Activated T-cell treated with anti-CD3 and anti-CD28 coated beads, Interleukin-2, amount 50 U/mL, for 24 hours (primary cell): ENCODE measurements at regions not wholly inside any gene's neighbourhood (a gene's known extent, or its start where the extent isn't known, plus 50 kb on each side); places are given as distances from the start of the nearest gene placed in this dataset.
"Not testable (repeated sequence)": the region's sequence is repeated elsewhere in the genome, so short reads cannot be mapped to it uniquely, and the experiment has no call there.

ENCODE experiments used
- DNase-seq: peaks from one replicate; pipeline ENCODE4 v3.0.0-alpha.2; 2020
- H3K27ac Mint-ChIP-seq: 2 replicates; pipeline ENCODE4 v1.8.0; 2020; ENCODE audit warnings: mild to moderate bottlenecking, mixed read lengths
- H3K27me3 Mint-ChIP-seq: 2 replicates; pipeline ENCODE4 v1.8.0; 2020; ENCODE audit warnings: mixed read lengths
- H3K36me3 Mint-ChIP-seq: 2 replicates; pipeline ENCODE4 v1.8.0; 2020; ENCODE audit warnings: low read depth, mixed read lengths
- H3K4me1 Mint-ChIP-seq: 2 replicates; pipeline ENCODE4 v1.8.0; 2020; ENCODE audit warnings: low read depth, mixed read lengths
- H3K4me3 Mint-ChIP-seq: 2 replicates; pipeline ENCODE4 v1.8.0; 2020; ENCODE audit warnings: mild to moderate bottlenecking, moderate library complexity, mixed read lengths
- H3K9me3 Mint-ChIP-seq: 2 replicates; pipeline ENCODE4 v1.8.0; 2020; ENCODE audit warnings: mixed read lengths

GRCh38 chr13:50244713-50245574, 229.7 kb downstream of the KCNRG start:
- Mint-ChIP-seq H3K27ac (peak overlapping the region; percentile 28), H3K27me3 (peaks cover 33% of the 10 kb centered on the region), H3K36me3 (no peaks in the 10 kb centered on the region), H3K4me3 (no peak overlapping the region), H3K9me3 (peaks cover 2% of the 10 kb centered on the region), H3K4me1 (peaks cover 39% of the 10 kb centered on the region)
- DNase-seq, result peak; percentile 58

- Mint-ChIP-seq H3K27ac (no peak overlapping the region), H3K36me3 (no peaks in the 10 kb centered on the region), H3K9me3 (peaks cover 2% of the 10 kb centered on the region), H3K27me3 (peaks cover 38% of the 10 kb centered on the region), H3K4me1 (peaks cover 42% of the 10 kb centered on the region), H3K4me3 (no peak overlapping the region)
- no peak for DNase-seq
Measured at GRCh38 chr13:50247223-50247622, 232.0 kb downstream of the KCNRG start.

GRCh38 chr13:50248516-50249143, 233.4 kb downstream of the KCNRG start:
- Mint-ChIP-seq H3K4me3 (no peak overlapping the region), H3K27ac (no peak overlapping the region), H3K4me1 (peaks cover 41% of the 10 kb centered on the region), H3K9me3 (peaks cover 5% of the 10 kb centered on the region), H3K27me3 (peaks cover 40% of the 10 kb centered on the region), H3K36me3 (no peaks in the 10 kb centered on the region)
- DNase-seq, result no peak

DNA sequence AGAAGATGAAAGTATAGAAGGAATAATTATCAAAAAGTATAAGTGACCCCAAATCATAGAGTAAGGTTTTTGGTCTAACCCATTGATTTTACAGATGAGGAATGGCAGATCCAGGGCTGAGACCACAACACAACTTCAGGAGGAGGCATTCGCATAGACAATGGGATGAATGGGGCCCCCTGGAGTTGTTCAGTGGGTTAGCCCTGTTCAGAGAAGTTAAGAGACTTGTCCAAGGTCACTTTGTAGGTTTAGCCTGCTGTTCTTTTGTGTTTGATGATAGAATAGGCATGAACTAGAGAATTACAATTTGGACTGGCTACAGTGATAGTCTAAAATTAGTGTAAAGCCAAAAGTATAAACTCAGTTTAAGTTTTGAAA, 233.9 kb downstream of the KCNRG start:
- no peaks in the 10 kb centered on the region for H3K36me3 Mint-ChIP-seq
- H3K9me3 Mint-ChIP-seq, result peaks cover 5% of the 10 kb centered on the region
- H3K27me3 Mint-ChIP-seq, result peaks cover 37% of the 10 kb centered on the region
- peaks cover 36% of the 10 kb centered on the region for H3K4me1 Mint-ChIP-seq
- DNase-seq, result no peak
- H3K27ac Mint-ChIP-seq, result no peak overlapping the region
- no peak overlapping the region for H3K4me3 Mint-ChIP-seq

- no peak overlapping the region for H3K27ac Mint-ChIP-seq
- no peak for DNase-seq
- peaks cover 28% of the 10 kb centered on the region for H3K4me1 Mint-ChIP-seq
- H3K27me3 Mint-ChIP-seq, result peaks cover 37% of the 10 kb centered on the region
- peaks cover 5% of the 10 kb centered on the region for H3K9me3 Mint-ChIP-seq
- H3K4me3 Mint-ChIP-seq, result no peak overlapping the region
- no peaks in the 10 kb centered on the region for H3K36me3 Mint-ChIP-seq
Measured at GRCh38 chr13:50250401-50250800, 235.2 kb downstream of the KCNRG start.

DNA sequence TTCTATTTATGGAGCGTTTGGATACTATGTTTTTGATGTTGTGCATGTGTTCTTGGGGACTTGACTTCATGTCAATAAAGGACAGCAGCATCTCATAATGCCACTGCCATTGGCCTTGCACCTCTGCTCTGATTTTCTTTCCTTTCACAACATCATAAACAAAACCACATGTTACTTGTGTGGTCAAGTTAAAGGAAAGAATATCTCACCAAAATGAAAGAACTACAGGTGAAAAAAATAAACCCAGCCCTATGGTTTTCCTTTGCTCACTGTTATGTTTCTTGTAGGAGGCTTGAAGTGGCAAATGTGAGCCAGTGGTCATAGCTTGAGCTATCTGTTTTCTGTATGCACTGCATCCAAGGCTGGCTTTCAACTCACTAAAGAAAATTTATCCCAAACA, 240.4 kb downstream of the KCNRG start:
- H3K27ac Mint-ChIP-seq, result no peak overlapping the region
- no peak for DNase-seq
- no peaks in the 10 kb centered on the region for H3K36me3 Mint-ChIP-seq
- peaks cover 40% of the 10 kb centered on the region for H3K4me1 Mint-ChIP-seq
- peaks cover 3% of the 10 kb centered on the region for H3K9me3 Mint-ChIP-seq
- H3K4me3 Mint-ChIP-seq, result no peak overlapping the region
- H3K27me3 Mint-ChIP-seq, result peaks cover 31% of the 10 kb centered on the region

DNA sequence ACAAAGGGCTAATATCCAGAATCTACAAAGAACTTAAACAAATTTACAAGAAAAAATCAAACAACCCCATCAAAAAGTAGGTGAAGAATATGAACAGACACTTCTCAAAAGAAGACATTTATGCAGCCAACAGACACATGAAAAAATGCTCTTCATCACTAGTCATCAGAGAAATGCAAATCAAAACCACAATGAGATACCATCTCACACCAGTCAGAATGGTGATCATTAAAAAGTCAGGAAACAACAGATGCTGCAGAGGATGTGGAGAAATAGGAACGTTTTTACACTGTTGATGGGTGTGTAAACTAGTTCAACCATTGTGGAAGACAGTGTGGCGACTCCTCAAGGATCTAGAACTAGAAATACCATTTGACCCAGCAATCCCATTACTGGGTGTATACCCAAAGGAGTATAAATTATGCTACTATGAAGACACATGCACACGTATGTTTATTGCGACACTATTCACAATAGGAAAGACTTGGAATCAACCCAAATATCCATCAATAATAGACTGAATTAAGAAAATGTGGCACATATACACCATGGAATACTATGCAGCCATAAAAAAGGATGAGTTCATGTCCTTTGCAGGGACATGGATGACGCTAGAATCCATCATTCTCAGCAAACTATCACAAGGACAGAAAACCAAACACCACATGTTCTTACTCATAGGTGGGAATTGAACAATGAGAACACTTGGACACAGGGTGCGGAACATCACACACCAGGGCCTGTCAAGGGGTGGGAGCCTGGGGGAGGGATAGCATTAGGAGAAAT, 241.5 kb downstream of the KCNRG start:
- H3K4me3 Mint-ChIP-seq, H3K36me3 Mint-ChIP-seq, DNase-seq, H3K9me3 Mint-ChIP-seq: not testable (repeated sequence)
- H3K4me1 Mint-ChIP-seq, result peaks cover 39% of the 10 kb centered on the region
- H3K27ac Mint-ChIP-seq, result peak overlapping the region; percentile 65
- H3K27me3 Mint-ChIP-seq, result peaks cover 26% of the 10 kb centered on the region

GRCh38 chr13:50257646-50258045, 242.4 kb downstream of the KCNRG start:
- peaks cover 38% of the 10 kb centered on the region for H3K4me1 Mint-ChIP-seq
- H3K27me3 Mint-ChIP-seq, result peaks cover 17% of the 10 kb centered on the region
- H3K9me3 Mint-ChIP-seq, result peaks cover under 1% of the 10 kb centered on the region
- H3K4me3 Mint-ChIP-seq, result no peak overlapping the region
- DNase-seq, result no peak
- no peaks in the 10 kb centered on the region for H3K36me3 Mint-ChIP-seq
- no peak overlapping the region for H3K27ac Mint-ChIP-seq

DNA sequence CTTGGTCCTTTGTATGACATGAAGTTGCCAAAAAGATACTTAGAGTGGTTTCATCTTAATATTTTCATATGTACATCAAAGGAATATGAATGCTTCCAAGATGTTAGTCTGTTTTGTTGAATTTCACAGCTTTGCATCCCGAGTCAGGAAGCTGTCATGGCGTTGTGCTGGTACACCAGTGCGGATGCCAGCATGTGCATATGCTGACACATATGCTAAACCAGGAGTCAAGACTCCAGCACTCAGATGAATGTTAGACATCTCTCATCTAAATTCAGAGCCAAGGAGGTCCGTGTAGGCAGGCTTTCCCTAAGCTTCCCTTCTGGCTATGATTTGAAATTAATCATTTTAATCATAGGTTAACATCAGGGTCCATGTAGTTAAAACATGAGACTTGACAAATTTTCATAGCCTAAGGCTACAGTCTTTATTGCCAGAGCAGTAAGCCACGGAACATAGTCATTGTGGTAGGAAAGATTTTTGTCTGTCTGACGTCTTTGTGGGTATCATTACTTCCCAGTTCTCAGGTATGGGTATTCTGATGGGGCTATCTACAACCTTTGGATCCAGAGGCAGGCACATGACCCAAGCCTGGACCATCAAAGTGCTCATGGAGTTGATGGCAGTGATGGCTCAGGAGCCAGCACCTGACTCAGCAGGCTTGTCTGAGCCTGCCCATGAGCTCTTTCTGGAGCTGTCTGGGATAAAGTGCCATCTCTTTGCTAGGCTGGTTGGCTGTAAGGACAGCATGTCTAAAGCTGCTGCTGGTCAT, 246.1 kb downstream of the KCNRG start:
- Mint-ChIP-seq H3K36me3 (no peaks in the 10 kb centered on the region), H3K4me1 (peaks cover 25% of the 10 kb centered on the region), H3K4me3 (no peak overlapping the region), H3K9me3 (no peaks in the 10 kb centered on the region), H3K27me3 (peaks cover 15% of the 10 kb centered on the region), H3K27ac (no peak overlapping the region)
- DNase-seq, result no peak

DNA sequence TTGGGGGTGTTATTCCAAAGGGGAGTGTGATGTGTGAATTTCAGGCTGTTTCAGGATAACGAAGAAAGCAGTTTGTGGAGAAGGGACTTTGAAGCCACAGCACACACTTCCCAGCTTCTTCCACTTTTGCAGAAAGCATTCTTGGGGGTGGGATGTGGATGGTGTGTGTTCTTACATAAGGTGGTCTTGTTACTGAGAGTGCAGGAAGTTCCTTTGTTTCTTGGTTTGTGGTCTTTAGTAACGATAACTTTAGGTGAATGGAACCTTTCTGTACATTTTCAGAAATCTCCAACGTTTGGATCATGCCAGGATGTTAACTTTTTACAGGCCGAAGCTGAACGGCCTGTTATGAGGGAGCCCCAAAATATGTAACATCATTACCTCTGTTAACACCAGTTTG, 251.8 kb downstream of the KCNRG start:
- H3K9me3 Mint-ChIP-seq, result no peaks in the 10 kb centered on the region

GRCh38 chr13:50267917-50268316, 252.7 kb downstream of the KCNRG start:
- no peaks in the 10 kb centered on the region for H3K36me3 Mint-ChIP-seq
- H3K27me3 Mint-ChIP-seq, result peaks cover 4% of the 10 kb centered on the region
- H3K9me3 Mint-ChIP-seq, result no peaks in the 10 kb centered on the region
- no peak overlapping the region for H3K4me3 Mint-ChIP-seq
- H3K4me1 Mint-ChIP-seq, result no peaks in the 10 kb centered on the region
- no peak for DNase-seq
- no peak overlapping the region for H3K27ac Mint-ChIP-seq

More for the DNA sequence above, 251.8 kb downstream of the KCNRG start:
- no peak overlapping the region for H3K4me3 Mint-ChIP-seq
- no peak for DNase-seq
- H3K27ac Mint-ChIP-seq, result no peak overlapping the region
- peaks cover 4% of the 10 kb centered on the region for H3K27me3 Mint-ChIP-seq
- no peaks in the 10 kb centered on the region for H3K4me1 Mint-ChIP-seq
- H3K36me3 Mint-ChIP-seq, result no peaks in the 10 kb centered on the region

DNA sequence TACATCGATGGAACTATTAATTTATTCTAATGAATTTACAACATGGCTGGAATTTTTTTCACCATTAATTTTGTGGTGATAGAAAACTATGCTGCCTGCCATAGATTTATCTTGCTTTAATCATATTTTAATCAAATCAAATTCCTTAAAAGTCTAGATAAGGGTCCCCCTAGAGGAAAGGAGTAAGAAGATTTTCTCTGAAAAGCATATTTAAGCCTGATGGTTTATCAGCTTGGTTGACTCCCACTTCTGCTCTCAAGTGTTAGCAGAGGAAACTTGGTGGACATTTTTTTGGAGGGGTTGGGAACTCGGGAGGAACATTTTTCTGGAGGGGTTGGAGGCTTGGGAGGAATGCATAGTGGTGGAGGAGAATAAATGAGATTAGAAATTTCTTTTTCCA, 253.3 kb downstream of the KCNRG start:
- DNase-seq, result no peak
- Mint-ChIP-seq H3K4me1 (no peaks in the 10 kb centered on the region), H3K36me3 (no peaks in the 10 kb centered on the region), H3K9me3 (no peaks in the 10 kb centered on the region), H3K27me3 (peaks cover 4% of the 10 kb centered on the region), H3K27ac (no peak overlapping the region), H3K4me3 (no peak overlapping the region)

DNA sequence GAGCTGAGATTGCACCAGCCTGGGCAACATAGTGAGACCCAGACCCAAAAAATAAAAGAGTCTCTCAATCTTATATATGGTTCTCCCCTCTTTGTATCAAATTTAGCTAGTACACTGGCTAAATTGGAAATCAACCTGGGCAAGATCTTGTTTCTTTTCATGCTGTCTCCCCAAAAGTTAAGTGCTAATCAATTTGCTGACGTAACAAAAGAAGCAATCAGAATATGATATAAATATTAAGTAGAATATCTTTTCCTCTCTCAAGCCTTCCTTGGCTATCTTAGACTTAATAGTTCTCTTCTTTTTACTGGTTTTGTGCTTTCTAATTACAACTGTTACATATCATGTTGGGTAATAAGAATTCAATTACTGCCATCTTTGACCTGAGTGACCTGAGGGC, 258.9 kb downstream of the KCNRG start:
- Mint-ChIP-seq H3K4me1 (peaks cover 4% of the 10 kb centered on the region), H3K27ac (no peak overlapping the region), H3K36me3 (no peaks in the 10 kb centered on the region), H3K9me3 (peaks cover 4% of the 10 kb centered on the region), H3K27me3 (peaks cover 4% of the 10 kb centered on the region), H3K4me3 (no peak overlapping the region)
- DNase-seq, result no peak

DNA sequence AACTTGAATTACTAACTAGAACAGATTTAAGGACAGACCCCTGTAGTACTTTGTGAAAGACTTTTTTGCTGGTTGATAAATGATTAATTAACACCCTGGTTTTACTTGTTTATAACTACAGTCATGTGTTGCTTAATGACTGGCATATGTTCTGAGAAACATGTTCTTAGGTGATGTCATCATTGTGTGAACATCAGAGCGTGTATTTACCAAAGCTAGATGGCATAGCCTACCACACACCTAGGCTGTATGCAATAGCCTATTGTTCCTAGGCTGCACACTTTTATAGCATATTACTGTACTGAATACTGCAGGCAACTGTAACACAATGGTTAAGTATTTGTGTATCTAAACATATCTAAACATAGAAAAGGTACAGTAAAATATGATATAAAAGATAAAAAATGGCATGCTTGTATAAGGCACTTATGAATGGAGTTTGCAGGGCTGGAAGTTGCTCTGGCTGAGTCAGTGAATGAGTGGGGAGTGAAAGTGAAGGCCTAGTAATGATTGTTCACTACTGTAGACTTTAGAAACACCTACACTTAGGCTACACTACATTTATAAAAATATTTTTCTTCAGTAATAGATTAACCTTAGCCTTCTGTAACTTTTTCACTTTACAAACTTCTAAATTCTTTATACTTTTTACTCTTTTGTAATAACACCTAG, 260.3 kb downstream of the KCNRG start:
- H3K36me3 Mint-ChIP-seq, result no peaks in the 10 kb centered on the region
- H3K27me3 Mint-ChIP-seq, result peaks cover 4% of the 10 kb centered on the region
- H3K4me3 Mint-ChIP-seq, result no peak overlapping the region
- H3K27ac Mint-ChIP-seq, result no peak overlapping the region
- peaks cover 4% of the 10 kb centered on the region for H3K4me1 Mint-ChIP-seq
- peaks cover 4% of the 10 kb centered on the region for H3K9me3 Mint-ChIP-seq
- DNase-seq, result no peak
